ENCODE measurements at regions not wholly inside any gene's neighbourhood (a gene's known extent, or its start where the extent isn't known, plus 50 kb on each side); places are given as distances from the start of the nearest gene placed in this dataset.
"Not testable (repeated sequence)": the region's sequence is repeated elsewhere in the genome, so short reads cannot be mapped to it uniquely, and the experiment has no call there.

DNA sequence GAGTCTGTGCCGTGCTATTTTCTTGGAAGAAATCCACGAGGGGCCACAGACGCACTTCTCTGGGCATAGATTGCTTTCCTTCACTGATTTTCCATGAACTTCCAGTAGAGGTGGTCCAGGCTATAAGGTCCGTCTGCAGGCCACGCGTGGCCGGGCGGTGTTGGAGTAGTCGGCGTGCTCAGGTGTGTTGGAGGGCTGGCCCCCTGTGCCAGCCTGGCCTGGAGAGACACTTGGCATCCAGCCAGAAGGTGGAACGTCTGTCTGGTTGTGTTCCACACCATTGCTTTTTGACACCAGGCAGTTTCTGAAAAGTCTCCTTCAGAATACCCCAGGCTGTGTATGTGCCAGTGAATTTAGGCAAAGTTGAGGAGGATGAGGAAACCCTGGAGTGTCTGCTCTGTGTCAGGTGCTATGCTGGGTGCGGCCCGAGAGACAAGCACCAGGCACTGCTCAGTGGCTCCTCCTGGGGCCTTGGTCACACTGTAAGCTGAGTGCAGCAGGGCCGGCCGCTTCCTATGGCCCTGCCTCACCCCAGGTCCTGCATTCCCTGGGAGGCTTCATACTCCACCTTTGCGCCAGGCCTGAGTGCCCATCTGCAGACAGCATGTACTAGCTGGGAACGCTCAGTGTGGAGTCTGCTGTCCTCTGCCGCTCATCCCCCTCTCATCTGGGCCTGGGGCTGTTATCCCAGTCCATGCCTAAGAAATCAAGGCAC, 52.1 kb upstream of the TAMM41 start:
- no peak for DNase-seq

DNA sequence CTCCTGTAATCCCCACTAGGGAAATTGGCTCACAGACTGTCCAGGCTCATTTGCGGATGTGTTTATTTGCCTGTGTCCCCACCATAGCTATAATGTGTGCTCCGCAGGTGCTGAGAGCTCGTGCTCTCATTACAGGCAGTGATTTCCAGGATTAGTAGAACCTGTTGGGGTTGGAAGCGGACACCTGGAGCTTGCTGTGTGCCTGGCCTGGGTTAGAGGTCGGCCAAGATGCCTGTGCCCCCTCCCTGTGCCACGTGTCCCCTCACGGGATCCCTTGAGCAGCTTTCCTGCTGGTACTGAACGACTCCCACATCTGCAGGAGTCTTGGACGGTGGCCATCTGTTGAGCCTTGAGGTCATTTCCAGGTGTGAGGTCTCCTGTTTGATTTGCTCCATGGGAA, 52.7 kb upstream of the TAMM41 start:
- DNase-seq: peak; percentile 46

- DNase-seq: no peak
Measured at GRCh38 chr3:11899826-11900225, 53.1 kb upstream of the TAMM41 start.

- DNase-seq: no peak
Measured at GRCh38 chr3:11900824-11901223, 54.1 kb upstream of the TAMM41 start.

DNA sequence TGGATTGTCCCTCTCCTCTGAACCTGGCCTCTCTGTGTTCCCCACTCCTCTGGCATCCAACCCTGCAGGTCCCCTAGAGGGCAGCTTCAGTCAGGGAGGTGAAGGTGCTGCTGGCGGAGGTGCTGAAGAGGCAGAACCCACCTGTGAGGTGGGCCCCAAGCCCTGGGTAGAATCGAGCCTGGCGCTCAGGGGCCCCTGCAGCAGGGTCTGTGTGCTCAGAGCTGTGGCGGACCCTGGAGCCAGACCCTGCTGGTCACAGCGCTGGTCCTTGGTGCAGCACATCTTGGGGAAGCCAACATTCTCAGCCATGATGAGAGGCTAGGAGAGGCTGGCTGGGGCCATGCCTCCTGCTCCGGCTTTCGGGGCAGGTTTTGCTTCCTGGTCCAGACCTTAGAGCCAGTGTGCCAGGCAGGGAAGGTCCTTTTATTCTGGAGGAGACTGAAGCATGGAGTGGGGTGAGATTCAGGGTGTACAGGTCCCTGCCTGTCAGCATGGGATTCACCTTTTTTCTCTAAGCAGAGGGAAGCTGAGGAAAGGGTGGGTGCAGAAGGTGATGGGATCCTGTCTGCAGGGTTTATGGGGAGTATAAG, 54.7 kb upstream of the TAMM41 start:
- DNase-seq: no peak

DNA sequence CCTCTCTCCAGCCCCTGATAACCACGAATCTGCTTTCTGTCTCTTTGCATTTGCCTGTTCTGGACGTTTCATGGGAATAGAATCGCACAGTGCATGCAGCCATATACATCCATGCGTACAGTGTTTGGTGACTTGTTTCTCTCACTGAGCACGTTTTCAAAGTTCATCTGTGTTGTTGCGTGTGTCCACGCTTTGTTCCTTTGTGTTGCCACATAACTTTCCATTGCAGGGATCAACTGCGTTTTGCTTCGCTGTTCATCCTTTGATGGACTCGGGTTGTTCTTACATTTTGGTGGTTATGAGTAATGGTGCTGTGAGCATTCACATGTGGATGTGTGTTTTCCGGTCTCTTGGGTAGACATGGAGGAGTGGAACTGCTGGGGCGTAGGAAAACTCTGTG, 56.4 kb upstream of the TAMM41 start:
- DNase-seq: no peak

- DNase-seq: no peak
Measured at GRCh38 chr3:11903447-11903846, 56.8 kb upstream of the TAMM41 start.

DNA sequence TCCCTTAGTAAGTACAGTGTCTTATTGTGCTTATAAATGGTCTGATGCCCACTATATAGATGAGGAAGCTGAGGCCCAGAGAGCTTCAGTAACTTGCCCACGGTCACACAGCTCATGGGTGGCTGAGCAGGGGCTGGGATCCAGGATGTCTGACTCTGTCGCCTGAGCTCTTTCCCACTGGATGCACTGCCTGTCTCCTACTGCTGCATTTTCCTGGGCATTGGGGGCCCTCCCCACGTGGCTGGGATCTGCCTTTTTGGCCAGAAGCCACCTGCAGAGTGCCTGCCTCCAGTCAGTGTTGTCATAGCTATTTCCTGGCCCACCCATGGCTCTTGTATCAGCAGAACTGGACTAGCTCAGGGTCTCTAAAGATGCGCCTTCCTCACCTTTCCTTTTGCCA, 57.5 kb upstream of the TAMM41 start:
- DNase-seq: no peak

DNA sequence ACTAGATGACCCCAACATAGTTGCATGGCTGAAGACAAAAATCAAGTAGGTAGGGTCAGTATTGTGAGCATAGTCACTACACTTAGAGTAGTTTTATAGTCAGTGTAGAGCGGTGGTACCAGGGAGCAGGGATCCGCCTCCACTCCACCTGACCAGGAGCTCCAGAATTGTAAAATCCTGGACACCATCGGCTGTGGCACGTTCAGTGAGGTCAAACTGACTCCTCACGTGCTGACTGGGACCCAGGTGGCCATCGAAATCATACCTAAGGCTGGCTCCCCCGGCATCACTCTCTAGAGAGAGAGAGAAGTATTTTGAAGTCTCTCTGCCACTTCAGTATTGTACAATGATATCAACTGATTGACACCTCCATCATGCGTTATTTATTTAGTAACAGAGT, 59.7 kb upstream of the TAMM41 start:
- no peak for DNase-seq

- DNase-seq: no peak
Measured at GRCh38 chr3:11907667-11908660, 61.3 kb upstream of the TAMM41 start.

- no peak for DNase-seq
Measured at GRCh38 chr3:11908981-11909698, 62.5 kb upstream of the TAMM41 start.

DNA sequence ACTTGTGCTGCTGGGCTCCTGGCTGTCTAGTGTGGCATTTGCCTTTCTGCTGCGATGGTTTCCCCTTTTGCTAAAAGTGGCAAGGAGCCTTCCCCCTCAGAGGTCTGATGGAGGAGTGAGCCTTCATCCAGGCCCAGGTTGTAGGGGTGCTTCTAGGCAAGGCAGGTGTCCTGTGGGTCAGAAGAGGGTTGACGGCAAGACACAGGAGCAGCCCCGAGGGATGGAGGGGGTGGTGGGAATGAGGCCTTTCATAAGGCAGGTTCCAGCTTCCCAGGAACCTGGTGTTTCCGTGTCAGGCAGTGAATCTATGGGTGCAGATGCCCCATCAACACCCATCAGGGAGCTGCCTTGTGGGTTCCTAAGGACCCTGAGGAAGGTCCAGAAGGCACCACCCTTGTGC, 63.0 kb upstream of the TAMM41 start:
- DNase-seq: no peak

- DNase-seq: not testable (repeated sequence)
Measured at GRCh38 chr3:11910216-11910930, 63.7 kb upstream of the TAMM41 start.

DNA sequence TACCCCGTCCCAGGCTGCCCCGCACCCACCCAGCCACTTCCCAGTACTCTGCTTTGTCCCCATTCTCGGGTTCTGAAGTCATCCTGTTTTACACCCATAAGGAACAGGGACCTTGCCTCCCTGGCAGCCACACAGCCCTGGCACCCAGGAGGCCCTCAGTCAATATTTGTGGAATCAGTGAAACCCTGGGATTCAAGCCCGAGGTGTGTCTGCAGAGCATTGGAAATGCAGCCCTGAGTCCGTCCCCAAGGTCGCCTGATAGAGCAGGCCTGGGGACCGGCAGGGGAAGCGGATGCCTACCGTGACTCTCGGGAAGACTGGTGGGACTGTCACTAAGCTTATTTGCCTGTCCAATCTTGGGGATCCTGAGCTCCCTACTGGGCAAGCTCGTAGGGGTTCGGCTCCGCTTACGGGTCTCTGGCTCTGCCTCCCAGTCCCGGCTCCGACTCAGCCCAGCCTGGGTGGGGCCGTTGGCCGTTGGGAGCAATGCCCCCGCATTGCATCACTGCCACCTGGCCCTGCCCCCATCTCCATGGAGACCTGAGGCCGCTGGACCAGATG, 64.4 kb upstream of the TAMM41 start:
- DNase-seq: no peak

GRCh38 chr3:11911887-11912286, 65.2 kb upstream of the TAMM41 start:
- DNase-seq: not testable (repeated sequence)

DNA sequence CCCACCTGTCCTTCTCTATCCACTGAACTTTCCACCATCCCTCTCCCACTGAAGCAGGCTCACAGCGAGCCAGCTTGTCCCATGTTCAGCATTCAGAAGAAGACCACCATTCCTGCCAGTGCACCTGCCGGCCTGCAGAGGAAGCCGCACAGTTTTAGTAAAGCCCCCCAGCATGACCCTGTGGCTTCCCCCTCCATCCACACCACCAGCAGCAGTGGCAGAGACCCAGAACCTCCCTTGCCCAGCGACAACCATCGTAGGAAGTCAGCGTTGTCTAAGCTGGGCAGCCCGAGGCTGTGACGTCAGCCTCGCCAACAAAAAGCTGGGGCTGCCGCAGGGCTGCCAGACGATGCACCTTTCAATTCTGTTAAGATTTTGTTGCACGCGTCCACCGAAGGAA, 66.6 kb upstream of the TAMM41 start:
- DNase-seq: no peak

- DNase-seq: no peak
Measured at GRCh38 chr3:11914041-11914440, 67.4 kb upstream of the TAMM41 start.

DNA sequence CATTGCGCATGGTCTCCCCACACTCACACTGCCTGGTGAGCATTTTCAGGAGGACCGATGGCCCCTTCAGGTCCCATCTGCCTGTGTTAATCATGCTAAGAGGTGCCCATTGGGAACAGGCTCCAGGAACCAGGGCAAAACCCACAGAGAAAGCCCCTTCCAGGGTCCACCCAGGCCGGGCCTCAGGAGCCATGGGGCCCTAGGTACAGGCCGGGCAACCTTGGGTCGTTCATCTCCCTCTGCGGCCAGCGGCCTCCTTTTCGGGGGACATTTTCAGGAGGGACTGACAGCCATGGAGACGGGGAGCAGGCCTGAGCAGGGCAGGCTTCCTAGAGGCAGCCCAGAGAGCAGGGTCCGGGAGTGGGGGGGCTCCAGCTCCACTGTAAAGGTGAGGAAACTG, 68.0 kb upstream of the TAMM41 start:
- DNase-seq: no peak

- peak; percentile 47 for DNase-seq
Measured at GRCh38 chr3:11915621-11916424, 69.1 kb upstream of the TAMM41 start.

DNA sequence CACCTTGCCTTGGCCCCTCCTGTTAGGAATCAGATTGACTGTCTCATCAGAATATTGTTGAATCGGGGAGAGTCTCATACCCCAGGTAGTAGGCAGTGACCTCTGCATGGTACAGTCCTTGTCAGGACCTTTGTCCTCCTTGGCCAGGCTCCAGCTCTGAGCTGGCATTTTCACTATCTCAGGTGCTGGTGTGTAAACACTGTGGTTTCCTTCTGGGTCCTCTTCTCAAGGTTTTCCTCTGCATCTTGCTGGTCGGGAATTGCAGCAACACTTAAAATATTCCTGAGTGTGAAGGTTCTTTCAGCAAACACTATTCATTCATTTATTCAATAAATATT, 69.7 kb upstream of the TAMM41 start:
- peak; percentile 71 for DNase-seq

- DNase-seq: no peak
Measured at GRCh38 chr3:11917051-11917450, 70.4 kb upstream of the TAMM41 start.

All from NCI-H2029 (cell line).